H1 (cell line): ENCODE measurements at regions not wholly inside any gene's neighbourhood (a gene's known extent, or its start where the extent isn't known, plus 50 kb on each side); places are given as distances from the start of the nearest gene placed in this dataset.

Source experiments
- CTCF ChIA-PET: fragments of 300-600 bp; sonication (Branson Sonifier 250); formaldehyde crosslinking; loops from one replicate; lab custom pipeline; 2021; ENCODE audit not compliant: partially characterized antibody; lab: Charles Lee
- POLR2A ChIA-PET: fragments of 300-600 bp; sonication (Branson Sonifier 250); formaldehyde crosslinking; loops from one replicate; lab custom pipeline; 2021; ENCODE audit warnings: inconsistent platforms; ENCODE audit not compliant: partially characterized antibody; lab: Charles Lee
- DNase-seq, 2 experiments: peaks; one replicate each; pipeline versions ENCODE4 v3.0.0 to v3.0.0-alpha.2; 2010 to 2022; ENCODE audit warnings: low spot score in 2 of 2, low read depth in 1 of 2, mixed read lengths in 1 of 2
- FAIRE-seq: peaks from 2 replicates; lab custom pipeline; 2011; peaks lifted over from hg19 to GRCh38; lab: Jason Lieb, UNC
- H2AFZ ChIP-seq: 2 replicates; pipeline ENCODE4 v1.8.1; 2012; ENCODE audit warnings: low read length, inconsistent platforms
- H2AK5ac ChIP-seq: 2 replicates; pipeline ENCODE4 v1.6.1; 2013; ENCODE audit warnings: low read depth, low read length
- H2BK120ac ChIP-seq: replicated peaks from 2 replicates; pipeline ENCODE3; 2013; ENCODE audit warnings: low read depth, low read length, inconsistent platforms
- H2BK12ac ChIP-seq: 2 replicates; pipeline ENCODE4 v1.6.1; 2013; ENCODE audit warnings: low read depth, low read length
- H2BK15ac ChIP-seq: 2 replicates; pipeline ENCODE4 v1.6.1; 2013; ENCODE audit warnings: low read length
- H2BK20ac ChIP-seq: 2 replicates; pipeline ENCODE4 v1.6.1; 2013; ENCODE audit warnings: low read length
- H2BK5ac ChIP-seq: 2 replicates; pipeline ENCODE4 v1.6.1; 2013; ENCODE audit warnings: low read depth, low read length
- H3K14ac ChIP-seq: 2 replicates; pipeline ENCODE4 v1.6.1; 2013; ENCODE audit warnings: inconsistent platforms; ENCODE audit not compliant: insufficient read length
- H3K18ac ChIP-seq: 2 replicates; pipeline ENCODE4 v1.6.1; 2013; ENCODE audit warnings: low read length; ENCODE audit errors: extremely low read depth
- H3K23ac ChIP-seq: 2 replicates; pipeline ENCODE4 v1.6.1; 2013; ENCODE audit warnings: inconsistent platforms; ENCODE audit not compliant: insufficient read length
- H3K23me2 ChIP-seq: 2 replicates; pipeline ENCODE4 v1.6.1; 2013; ENCODE audit warnings: low read depth, low read length
- H3K27ac ChIP-seq: 2 replicates; pipeline ENCODE4 v1.6.1; 2011; ENCODE audit warnings: low read depth, low read length, inconsistent platforms
- H3K27me3 ChIP-seq, 4 experiments: replicated peaks in 1 of 4; 1 replicate in 1 of 4; 2 replicates in 3 of 4; pipeline versions ENCODE4 v1.6.1 to v1.8.1; 2011 to 2013; ENCODE audit warnings: low read length in 3 of 4, mild to moderate bottlenecking in 3 of 4, inconsistent platforms in 2 of 4, mixed read lengths in 2 of 4, moderate library complexity in 1 of 4; ENCODE audit not compliant: control insufficient read depth in 3 of 4, insufficient read depth in 3 of 4; ENCODE audit errors: extremely low read depth in 1 of 4
- H3K36me3 ChIP-seq, 4 experiments: 2 replicates each; pipeline versions ENCODE4 v1.6.1 to v1.8.1; 2011 to 2013; ENCODE audit warnings: mild to moderate bottlenecking in 4 of 4, low read length in 3 of 4, moderate library complexity in 2 of 4, control low read depth in 1 of 4, inconsistent platforms in 1 of 4; ENCODE audit not compliant: insufficient read depth in 4 of 4, control insufficient read depth in 2 of 4
- H3K4ac ChIP-seq: replicated peaks from 2 replicates; pipeline ENCODE3; 2013; ENCODE audit warnings: low read length, low read depth, mixed read lengths, inconsistent platforms; ENCODE audit not compliant: insufficient read length
- H3K4me1 ChIP-seq, 4 experiments: replicated peaks in 1 of 4; 1 replicate in 1 of 4; 2 replicates in 3 of 4; pipeline versions ENCODE4 v1.6.1 to v1.8.1; 2011 to 2013; ENCODE audit warnings: low read length in 3 of 4, inconsistent platforms in 2 of 4, mixed read lengths in 1 of 4; ENCODE audit not compliant: insufficient read depth in 4 of 4, control insufficient read depth in 3 of 4
- H3K4me2 ChIP-seq, 2 experiments: 2 replicates each; pipeline versions ENCODE4 v1.6.1 to v1.8.1; 2011 to 2013; ENCODE audit warnings: low read depth in 2 of 2, low read length in 2 of 2, control low read depth in 1 of 2, inconsistent platforms in 1 of 2, mild to moderate bottlenecking in 1 of 2; ENCODE audit not compliant: insufficient read depth in 1 of 2
- H3K4me3 ChIP-seq, 4 experiments: fragments of 200-600, 300-600 bp in 1 of 4; sonication (generic), shearing (Covaris generic), sonication (Bioruptor Twin) in 1 of 4; 2 replicates each; pipeline versions ENCODE4 v1.5.1 to v1.8.1; 2011 to 2016; ENCODE audit warnings: low read length in 4 of 4, low read depth in 3 of 4, control low read depth in 2 of 4, inconsistent platforms in 2 of 4, mild to moderate bottlenecking in 2 of 4, mixed read lengths in 1 of 4, moderate library complexity in 1 of 4; ENCODE audit not compliant: insufficient read depth in 2 of 4; ENCODE audit errors: extremely low read depth in 1 of 4
- H3K56ac ChIP-seq: replicated peaks from 2 replicates; pipeline ENCODE3; 2013; ENCODE audit warnings: low read depth, mild to moderate bottlenecking, mixed read lengths, low read length, inconsistent platforms; ENCODE audit not compliant: insufficient read length
- H3K79me1 ChIP-seq: 2 replicates; pipeline ENCODE4 v1.6.1; 2013; ENCODE audit warnings: low read depth, low read length, control low read depth
- H3K79me2 ChIP-seq, 2 experiments: 2 replicates each; pipeline versions ENCODE4 v1.6.1 to v1.8.1; 2012 to 2013; ENCODE audit warnings: low read length in 2 of 2, mild to moderate bottlenecking in 2 of 2, inconsistent platforms in 1 of 2; ENCODE audit not compliant: insufficient read depth in 2 of 2, control insufficient read depth in 1 of 2
- H3K9ac ChIP-seq, 4 experiments: replicated peaks in 1 of 4; 1 replicate in 1 of 4; 2 replicates in 3 of 4; pipeline versions ENCODE4 v1.6.1 to v1.8.1; 2011 to 2013; ENCODE audit warnings: low read depth in 3 of 4, low read length in 3 of 4, control low read depth in 2 of 4, mild to moderate bottlenecking in 2 of 4, moderate library complexity in 2 of 4, inconsistent platforms in 1 of 4; ENCODE audit errors: extremely low read depth in 1 of 4
- H3K9me3 ChIP-seq, 2 experiments: 2 replicates each; pipeline versions ENCODE4 v1.6.1 to v1.8.1; 2012 to 2013; ENCODE audit warnings: mild to moderate bottlenecking in 2 of 2, moderate library complexity in 2 of 2, control low read depth in 1 of 2, inconsistent platforms in 1 of 2, low read depth in 1 of 2, low read length in 1 of 2, mixed read lengths in 1 of 2; ENCODE audit not compliant: insufficient read depth in 2 of 2
- H4K20me1 ChIP-seq, 2 experiments: replicated peaks in 1 of 2; 2 replicates each; pipeline versions ENCODE3 to v1.8.1; 2011 to 2013; ENCODE audit warnings: inconsistent platforms in 2 of 2, low read length in 2 of 2, mild to moderate bottlenecking in 1 of 2; ENCODE audit not compliant: insufficient read depth in 2 of 2, control insufficient read depth in 1 of 2
- H4K5ac ChIP-seq: 2 replicates; pipeline ENCODE4 v1.6.1; 2013; ENCODE audit warnings: low read length, low read depth, mixed read lengths, inconsistent platforms; ENCODE audit not compliant: insufficient read length
- H4K8ac ChIP-seq: 2 replicates; pipeline ENCODE4 v1.8.0; 2013; ENCODE audit warnings: mild to moderate bottlenecking, moderate library complexity, low read length, inconsistent platforms; ENCODE audit not compliant: insufficient read depth; ENCODE audit errors: extremely low read depth
- H4K91ac ChIP-seq: replicated peaks from 2 replicates; pipeline ENCODE3; 2013; ENCODE audit warnings: low read length, mixed read lengths, inconsistent platforms; ENCODE audit not compliant: insufficient read length
- BACH1 ChIP-seq: IDR thresholded peaks from 2 replicates; pipeline ENCODE4 v1.6.1; 2012; ENCODE audit warnings: low read length, improper control_type of control experiment
- BRCA1 ChIP-seq: IDR thresholded peaks from 2 replicates; pipeline ENCODE4 v1.6.1; 2012; ENCODE audit warnings: low read depth, low read length, improper control_type of control experiment
- CBX5 ChIP-seq: fragments of 300-800, 300-1000 bp; sonication (generic); IDR thresholded peaks from 2 replicates; pipeline ENCODE4 v1.7.1; 2016; ENCODE audit warnings: antibody characterized with exemption, low read length, low read depth
- CEBPB ChIP-seq: IDR thresholded peaks from 2 replicates; pipeline ENCODE4 v1.6.1; 2012; ENCODE audit warnings: low read depth, low read length
- CHD2 ChIP-seq: IDR thresholded peaks from 2 replicates; pipeline ENCODE4 v1.6.1; 2012; ENCODE audit warnings: low read length, improper control_type of control experiment
- EGR1 ChIP-seq: IDR thresholded peaks from 2 replicates; pipeline ENCODE4 v1.6.1; 2011; ENCODE audit warnings: low read depth, low read length, borderline replicate concordance
- KDM5A ChIP-seq: fragments of 200-600 bp; IDR thresholded peaks from 2 replicates; pipeline ENCODE4 v1.7.1; 2012; ENCODE audit warnings: mild to moderate bottlenecking, low read length, inconsistent platforms, mixed read lengths
- PHF8 ChIP-seq: fragments of 200-600 bp; sonication (generic); conservative IDR thresholded peaks from 2 replicates; pipeline ENCODE4 v1.7.1; 2012; ENCODE audit warnings: low read depth, mild to moderate bottlenecking, inconsistent platforms, low read length, moderate library complexity
- POLR2AphosphoS5 ChIP-seq: IDR thresholded peaks from 2 replicates; pipeline ENCODE4 v1.6.1; 2011; ENCODE audit warnings: low read depth, low read length
- SIX5 ChIP-seq: IDR thresholded peaks from 2 replicates; pipeline ENCODE4 v1.6.1; 2011; ENCODE audit warnings: mild to moderate bottlenecking, low read depth, low read length
- SP2 ChIP-seq: IDR thresholded peaks from 2 replicates; pipeline ENCODE4 v1.6.1; 2012; ENCODE audit warnings: mild to moderate bottlenecking, low read length, inconsistent platforms
- SP4 ChIP-seq: IDR thresholded peaks from 2 replicates; pipeline ENCODE4 v1.6.1; 2012; ENCODE audit warnings: low read length, inconsistent platforms
- USF2 ChIP-seq: IDR thresholded peaks from 2 replicates; pipeline ENCODE4 v1.6.1; 2011; ENCODE audit warnings: low read length, improper control_type of control experiment
- WGBS, 2 experiments: shearing (Covaris generic) in 1 of 2; methylation state at CpG; one replicate each; pipeline versions ENCODE4 v1.1.6 to v1.1.7; 2013 to 2015; ENCODE audit warnings: low lambda C conversion rate in 2 of 2, mixed read lengths in 2 of 2, inconsistent platforms in 1 of 2, low coverage in 1 of 2, missing lambda C conversion rate in 1 of 2; ENCODE audit not compliant: insufficient replicate concordance in 2 of 2, insufficient coverage in 1 of 2, insufficient read length in 1 of 2; ENCODE audit errors: extremely low coverage in 1 of 2, missing lambda C conversion rate in 1 of 2; 5-methylcytosine and 5-hydroxymethylcytosine counted together
- TF ChIP-seq, protein P1 (sequence below): IDR thresholded peaks from 2 replicates; pipeline ENCODE4 v1.6.1; 2012; ENCODE audit warnings: inconsistent platforms

GRCh38 chr5:1726469-1726865 lies 73.2 kb downstream of the MRPL36 start:
- H3K18ac ChIP-seq: no peak overlapping the region
- no peak overlapping the region for H3K23ac ChIP-seq
- H3K56ac ChIP-seq: no peak overlapping the region
- H2BK5ac ChIP-seq: no peak overlapping the region; the same call in 1 of the 2 replicates
- H3K23me2 ChIP-seq: peaks cover 2% of the 10 kb centered on the region; the same call in 1 of the 2 replicates
- CTCF ChIA-PET: interaction anchor here (2.4 to 3.7 kb wide), 2 partner anchors 11 to 37 kb away, joined by 7 to 32 read pairs; no protein-coding TSS in a partner anchor
- H4K5ac ChIP-seq: no peak overlapping the region
- DNase-seq: peak in 1 of 2 experiments; percentile 39
- H3K4me1 ChIP-seq: peaks cover 0 to 17% (median 14%) of the 10 kb centered on the region in 4 experiments; a peak in 6 of 7 replicates
- peaks cover 0 to 9% (median 3%) of the 10 kb centered on the region in 4 experiments; a peak in 2 of 7 replicates for H3K27me3 ChIP-seq
- H4K20me1 ChIP-seq: no peaks in the 10 kb centered on the region
- H3K79me1 ChIP-seq: no peaks in the 10 kb centered on the region
- no peak overlapping the region for H3K4me3 ChIP-seq
- H2BK20ac ChIP-seq: no peak overlapping the region
- H2BK120ac ChIP-seq: no peak overlapping the region
- H3K4ac ChIP-seq: no peak overlapping the region
- peak overlapping the region in 1 of 2 experiments; percentile 75; a peak in 1 of 4 replicates for H3K4me2 ChIP-seq
- no peak overlapping the region for H4K91ac ChIP-seq
- no peaks in the 10 kb centered on the region for H3K9me3 ChIP-seq
- no peak overlapping the region for H2AK5ac ChIP-seq
- peak overlapping the region; percentile 87 for H2BK12ac ChIP-seq
- no peaks in the 10 kb centered on the region for H3K36me3 ChIP-seq
- H3K27ac ChIP-seq: no peak overlapping the region
- POLR2A ChIA-PET: interaction anchor here (0.6 kb wide), 1 partner anchor 20 kb away, joined by 3 read pairs; no protein-coding TSS in a partner anchor
- H3K14ac ChIP-seq: no peak overlapping the region
- H2BK15ac ChIP-seq: 0 out of 2 replicates have a peak overlapping the region, but pooled peaks have one; percentile 92
- no peaks in the 10 kb centered on the region for H3K79me2 ChIP-seq
- H2AFZ ChIP-seq: no peak overlapping the region
- no peak overlapping the region for H4K8ac ChIP-seq
- no peak for FAIRE-seq
- WGBS, 2 experiments: 91% methylated on average over 11 of the region's 11 CpGs; no CpG with 5 or more reads in 1 of the 2 experiments
- no peak overlapping the region for H3K9ac ChIP-seq
- TF ChIP-seq POLR2AphosphoS5 (no peak), SP4 (no peak), CEBPB (no peak), BACH1 (no peak), PHF8 (no peak), EGR1 (no peak), KDM5A (no peak), BRCA1 (no peak), SP2 (no peak), CHD2 (no peak), SIX5 (no peak), USF2 (no peak), CBX5 (no peak)
- TF ChIP-seq, protein P1, sequence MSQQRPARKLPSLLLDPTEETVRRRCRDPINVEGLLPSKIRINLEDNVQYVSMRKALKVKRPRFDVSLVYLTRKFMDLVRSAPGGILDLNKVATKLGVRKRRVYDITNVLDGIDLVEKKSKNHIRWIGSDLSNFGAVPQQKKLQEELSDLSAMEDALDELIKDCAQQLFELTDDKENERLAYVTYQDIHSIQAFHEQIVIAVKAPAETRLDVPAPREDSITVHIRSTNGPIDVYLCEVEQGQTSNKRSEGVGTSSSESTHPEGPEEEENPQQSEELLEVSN: no peak
